ENCODE measurements at regions not wholly inside any gene's neighbourhood (a gene's known extent, or its start where the extent isn't known, plus 50 kb on each side); places are given as distances from the start of the nearest gene placed in this dataset.

- intact Hi-C loops (cut with micrococcal nuclease), result no loop called here
These were observed 178.1 kb upstream of the CPEB2 start for GRCh38 chr4:14824189-14824588.

- intact Hi-C loops (cut with micrococcal nuclease), result no loop called here
These were observed 175.2 kb upstream of the CPEB2 start for GRCh38 chr4:14827111-14827510.

GRCh38 chr4:14829795-14830194 lies 172.5 kb upstream of the CPEB2 start:
- intact Hi-C loops (cut with micrococcal nuclease), result no loop called here

- intact Hi-C loops (cut with micrococcal nuclease), result no loop called here
These were observed 170.9 kb upstream of the CPEB2 start for GRCh38 chr4:14831416-14831815.

GRCh38 chr4:14833053-14833452 lies 169.2 kb upstream of the CPEB2 start:
- intact Hi-C loops (cut with micrococcal nuclease), result no loop called here

- intact Hi-C loops (cut with micrococcal nuclease), result no loop called here
These were observed 167.9 kb upstream of the CPEB2 start for GRCh38 chr4:14834382-14834781.

- intact Hi-C loops (cut with micrococcal nuclease), result no loop called here
These were observed 167.0 kb upstream of the CPEB2 start for GRCh38 chr4:14835288-14835687.

GRCh38 chr4:14835708-14836425 lies 166.4 kb upstream of the CPEB2 start:
- intact Hi-C loops (cut with micrococcal nuclease), result no loop called here

- intact Hi-C loops (cut with micrococcal nuclease), result no loop called here
These were observed 164.4 kb upstream of the CPEB2 start for GRCh38 chr4:14837860-14838259.

- intact Hi-C loops (cut with micrococcal nuclease), result no loop called here
These were observed 160.2 kb upstream of the CPEB2 start for GRCh38 chr4:14841801-14842768.

- intact Hi-C loops (cut with micrococcal nuclease), result no loop called here
These were observed 159.2 kb upstream of the CPEB2 start for GRCh38 chr4:14842964-14843630.

- intact Hi-C loops (cut with micrococcal nuclease), result no loop called here
These were observed 158.2 kb upstream of the CPEB2 start for GRCh38 chr4:14844061-14844460.

GRCh38 chr4:14848229-14848628 lies 154.1 kb upstream of the CPEB2 start:
- intact Hi-C loops (cut with micrococcal nuclease), result no loop called here

GRCh38 chr4:14850455-14851097 lies 151.7 kb upstream of the CPEB2 start:
- intact Hi-C loops (cut with micrococcal nuclease), result loop anchor here (10.0 kb wide), 2 partner anchors 934 to 1196 kb away; no protein-coding TSS in a partner anchor

- intact Hi-C loops (cut with micrococcal nuclease), result loop anchor here (10.0 kb wide), 2 partner anchors 931 to 1199 kb away; no protein-coding TSS in a partner anchor
These were observed 148.9 kb upstream of the CPEB2 start for GRCh38 chr4:14853176-14853943.

- intact Hi-C loops (cut with micrococcal nuclease), result loop anchor here (1.0 to 10.0 kb wide), 7 partner anchors 20 to 1201 kb away; partner anchors contain the start of gene CPEB2
These were observed 146.6 kb upstream of the CPEB2 start for GRCh38 chr4:14855719-14856061.

GRCh38 chr4:14856062-14856933 lies 146.0 kb upstream of the CPEB2 start:
- intact Hi-C loops (cut with micrococcal nuclease), result loop anchor here (1.0 to 10.0 kb wide), 7 partner anchors 19 to 1201 kb away; partner anchors contain the start of gene CPEB2

- intact Hi-C loops (cut with micrococcal nuclease), result loop anchor here (1.0 to 10.0 kb wide), 7 partner anchors 18 to 1202 kb away; partner anchors contain the start of gene CPEB2
These were observed 145.4 kb upstream of the CPEB2 start for GRCh38 chr4:14856934-14857235.

- intact Hi-C loops (cut with micrococcal nuclease), result loop anchor here (2.0 to 10.0 kb wide), 3 partner anchors 63 to 1203 kb away; no protein-coding TSS in a partner anchor
These were observed 144.8 kb upstream of the CPEB2 start for GRCh38 chr4:14857475-14857874.
